DND-41 (cell line): ENCODE measurements at regions not wholly inside any gene's neighbourhood (a gene's known extent, or its start where the extent isn't known, plus 50 kb on each side); places are given as distances from the start of the nearest gene placed in this dataset.

ENCODE experiments used
- ATAC-seq: fragments of 200-7000 bp; cut with Tn5 transposase; 3 replicates; pipeline ENCODE4 v1.9.1; 2021; ENCODE audit warnings: low read depth; ENCODE audit not compliant: insufficient read depth
- DNase-seq: peaks from one replicate; pipeline ENCODE4 v3.0.0-alpha.2; 2020
- H2AFZ ChIP-seq: 2 replicates; pipeline ENCODE4 v1.6.0; 2012; ENCODE audit warnings: low read depth, low read length
- H3K27ac ChIP-seq: 2 replicates; pipeline ENCODE4 v1.5.1; 2012; ENCODE audit warnings: low read length, inconsistent platforms
- H3K27me3 ChIP-seq: fragments of 200-600 bp; sonication (generic); 2 replicates; pipeline ENCODE4 v1.6.0; 2012; ENCODE audit warnings: low read length, mild to moderate bottlenecking, inconsistent platforms; ENCODE audit not compliant: insufficient read depth, poor library complexity
- H3K36me3 ChIP-seq: 2 replicates; pipeline ENCODE4 v1.5.1; 2012; ENCODE audit warnings: low read length, inconsistent platforms; ENCODE audit not compliant: insufficient read depth
- H3K4me1 ChIP-seq: 2 replicates; pipeline ENCODE4 v1.5.1; 2012; ENCODE audit warnings: mild to moderate bottlenecking, low read length; ENCODE audit not compliant: insufficient read depth
- H3K4me2 ChIP-seq: 2 replicates; pipeline ENCODE4 v1.6.0; 2012; ENCODE audit warnings: mild to moderate bottlenecking, moderate library complexity, low read length, inconsistent platforms; ENCODE audit not compliant: insufficient read depth
- H3K4me3 ChIP-seq, 2 experiments: fragments of 200-600 bp in 1 of 2; shearing (Covaris generic) in 1 of 2; 2 replicates each; pipeline ENCODE4 v1.5.1; 2012 to 2016; ENCODE audit warnings: inconsistent platforms in 2 of 2, low read length in 2 of 2, mild to moderate bottlenecking in 2 of 2, low read depth in 1 of 2, moderate library complexity in 1 of 2
- H3K79me2 ChIP-seq: 2 replicates; pipeline ENCODE4 v1.6.0; 2012; ENCODE audit warnings: low read length, inconsistent platforms; ENCODE audit not compliant: insufficient read depth
- H3K9ac ChIP-seq: 2 replicates; pipeline ENCODE4 v1.6.0; 2012; ENCODE audit warnings: low read depth, mild to moderate bottlenecking, inconsistent platforms, low read length, moderate library complexity
- H3K9me3 ChIP-seq: 2 replicates; pipeline ENCODE4 v1.5.1; 2012; ENCODE audit warnings: low read length, moderate library complexity, mild to moderate bottlenecking, inconsistent platforms; ENCODE audit not compliant: insufficient read depth, severe bottlenecking
- H4K20me1 ChIP-seq: 2 replicates; pipeline ENCODE4 v1.6.0; 2012; ENCODE audit warnings: low read length; ENCODE audit not compliant: insufficient read depth
- CTCF ChIP-seq: IDR thresholded peaks from 2 replicates; pipeline ENCODE4 v1.5.1; 2012; ENCODE audit warnings: borderline replicate concordance, low read length, moderate library complexity, mild to moderate bottlenecking; ENCODE audit not compliant: poor library complexity, severe bottlenecking; ENCODE audit errors: extremely low read depth
- EZH2 ChIP-seq: IDR thresholded peaks from 3 replicates; pipeline ENCODE4 v1.6.1; 2012; ENCODE audit warnings: borderline replicate concordance, low read depth, mild to moderate bottlenecking, moderate library complexity, low read length, inconsistent platforms; ENCODE audit not compliant: severe bottlenecking

- Histone ChIP-seq H3K4me1 (no peaks in the 10 kb centered on the region), H3K27ac (no peak overlapping the region), H3K79me2 (no peaks in the 10 kb centered on the region), H3K4me2 (no peak overlapping the region), H3K9me3 (no peaks in the 10 kb centered on the region), H3K27me3 (peaks cover 5% of the 10 kb centered on the region), H2AFZ (no peak overlapping the region), H3K4me3 (no peak overlapping the region), H4K20me1 (no peaks in the 10 kb centered on the region), H3K36me3 (no peaks in the 10 kb centered on the region), H3K9ac (no peak overlapping the region)
- ATAC-seq (no peak), DNase-seq (no peak)
- TF ChIP-seq CTCF (no peak), EZH2 (no peak)
Measured at GRCh38 chr6:28808383-28808782, 115.4 kb downstream of the TRIM27 start.

GRCh38 chr6:28809947-28810658, 113.7 kb downstream of the TRIM27 start:
- H3K4me3 ChIP-seq, result no peak overlapping the region
- H3K4me2 ChIP-seq, result no peak overlapping the region
- no peak overlapping the region for H3K27ac ChIP-seq
- peaks cover 13% of the 10 kb centered on the region for H3K27me3 ChIP-seq
- TF ChIP-seq CTCF, result no peak
- TF ChIP-seq EZH2, result no peak
- H4K20me1 ChIP-seq, result no peaks in the 10 kb centered on the region
- no peaks in the 10 kb centered on the region for H3K36me3 ChIP-seq
- H3K79me2 ChIP-seq, result no peaks in the 10 kb centered on the region
- H3K4me1 ChIP-seq, result no peaks in the 10 kb centered on the region
- DNase-seq (no peak), ATAC-seq (no peak)
- H3K9me3 ChIP-seq, result no peaks in the 10 kb centered on the region
- no peak overlapping the region for H3K9ac ChIP-seq
- H2AFZ ChIP-seq, result no peak overlapping the region

GRCh38 chr6:28810659-28811053, 113.1 kb downstream of the TRIM27 start:
- Histone ChIP-seq H3K9me3 (no peaks in the 10 kb centered on the region), H4K20me1 (no peaks in the 10 kb centered on the region), H3K79me2 (no peaks in the 10 kb centered on the region), H3K4me1 (no peaks in the 10 kb centered on the region), H2AFZ (no peak overlapping the region), H3K4me3 (no peak overlapping the region), H3K27me3 (peaks cover 18% of the 10 kb centered on the region), H3K9ac (no peak overlapping the region), H3K36me3 (no peaks in the 10 kb centered on the region), H3K4me2 (no peak overlapping the region), H3K27ac (no peak overlapping the region)
- DNase-seq (no peak), ATAC-seq (no peak)
- TF ChIP-seq CTCF (no peak), EZH2 (no peak)
